Thymus (tissue), 11 donors: ENCODE measurements at regions not wholly inside any gene's neighbourhood (a gene's known extent, or its start where the extent isn't known, plus 50 kb on each side); places are given as distances from the start of the nearest gene placed in this dataset.

ENCODE experiments used
- DNase-seq, 9 donors: peaks; one replicate each; pipeline ENCODE4 v3.0.0-alpha.2; 2013; ENCODE audit warnings: low spot score in 9 of 9, low read depth in 6 of 9, missing footprints in 1 of 9
- H3K27ac ChIP-seq, 2 donors: one replicate each; pipeline ENCODE4 v1.5.1; 2013; ENCODE audit warnings: control low read depth in 1 of 2, low read depth in 1 of 2, low read length in 1 of 2, mild to moderate bottlenecking in 1 of 2, moderate library complexity in 1 of 2
- H3K27me3 ChIP-seq, 2 donors: one replicate each; pipeline ENCODE4 v1.5.1; 2013; ENCODE audit warnings: low read length in 1 of 2; ENCODE audit not compliant: control insufficient read depth in 2 of 2, insufficient read depth in 1 of 2
- H3K36me3 ChIP-seq, 2 donors: one replicate each; pipeline ENCODE4 v1.5.1; 2013; ENCODE audit warnings: low read length in 1 of 2, mild to moderate bottlenecking in 1 of 2, moderate library complexity in 1 of 2; ENCODE audit not compliant: control insufficient read depth in 2 of 2, insufficient read depth in 2 of 2
- H3K4me1 ChIP-seq, 2 donors: one replicate each; pipeline ENCODE4 v1.5.1; 2013; ENCODE audit warnings: low read length in 2 of 2; ENCODE audit not compliant: control insufficient read depth in 2 of 2, insufficient read depth in 2 of 2
- H3K4me3 ChIP-seq, 2 donors: one replicate each; pipeline ENCODE4 v1.5.1; 2013; ENCODE audit warnings: low read length in 2 of 2, control low read depth in 1 of 2, mild to moderate bottlenecking in 1 of 2
- H3K9me3 ChIP-seq, 2 donors: one replicate each; pipeline ENCODE4 v1.5.1; 2013; ENCODE audit warnings: low read length in 1 of 2, mild to moderate bottlenecking in 1 of 2; ENCODE audit not compliant: control insufficient read depth in 2 of 2, insufficient read depth in 1 of 2
- WGBS: extraction: QIAGEN DNeasy Blood & Tissue Kit; methylation state at CpG from one replicate; pipeline ENCODE4 v1.1.7; 2013; 5-methylcytosine and 5-hydroxymethylcytosine counted together
- donor health status: healthy.

DNA sequence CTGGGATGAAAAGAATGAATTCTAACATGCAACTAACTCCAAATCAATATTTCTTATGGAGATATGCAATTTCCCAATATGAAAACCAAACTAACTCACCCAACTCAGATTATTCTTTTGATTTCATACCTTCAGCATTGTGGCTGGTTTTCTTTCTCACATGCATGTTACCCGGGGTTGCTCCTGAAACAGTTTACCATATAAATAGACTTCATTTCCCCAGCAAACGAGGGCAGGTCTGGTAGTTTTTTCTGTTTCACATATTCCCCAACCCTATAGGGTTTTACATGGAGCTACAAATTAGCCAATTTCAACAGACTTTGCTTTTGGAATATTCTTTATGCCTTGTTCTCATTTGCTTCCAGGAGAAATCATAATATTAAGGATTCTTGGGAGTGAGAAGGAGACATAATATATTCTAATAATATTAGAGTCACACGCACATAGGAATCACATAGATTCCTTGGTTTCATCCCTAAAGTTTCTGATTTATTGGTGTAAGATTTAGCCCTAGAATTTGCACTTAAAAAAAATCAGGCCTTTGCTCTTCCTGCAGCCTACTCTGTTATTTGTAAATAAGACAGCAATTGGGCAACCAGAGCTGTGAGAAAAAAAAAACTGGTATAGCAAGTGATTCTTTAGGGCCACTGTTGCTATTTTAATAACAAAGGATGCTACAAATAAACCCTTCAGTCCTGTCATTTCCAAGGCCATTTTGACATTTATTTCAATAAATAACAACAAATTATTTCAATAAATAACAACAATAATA lies 60.3 kb upstream of the FAM20A start:
- Histone ChIP-seq H3K36me3 (no peaks in the 10 kb centered on the region), H3K4me1 (no peaks in the 10 kb centered on the region), H3K27me3 (no peaks in the 10 kb centered on the region), H3K9me3 (no peaks in the 10 kb centered on the region), H3K27ac (no peak overlapping the region), H3K4me3 (no peak overlapping the region)
- 87% methylated on average over 3 of the region's 3 CpGs for WGBS
- no peak for DNase-seq

DNA sequence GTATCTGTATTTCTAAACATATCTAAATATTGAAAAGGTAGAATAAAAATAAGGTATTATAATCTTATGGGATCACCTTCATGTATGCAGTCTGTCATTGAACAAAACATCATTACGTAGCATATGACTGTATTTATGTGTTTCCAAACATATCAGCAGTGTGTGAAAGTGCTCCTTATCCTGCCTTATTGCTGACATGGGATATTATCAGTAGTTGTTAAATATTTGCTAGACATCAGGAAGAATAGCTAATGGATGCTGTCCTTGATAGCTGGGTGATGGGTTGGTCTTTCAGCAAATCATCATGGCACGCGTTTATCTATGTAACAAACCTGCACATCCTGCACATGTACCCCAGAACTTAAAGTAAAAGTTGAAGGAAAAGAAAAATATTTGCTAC lies 59.1 kb upstream of the FAM20A start:
- Histone ChIP-seq H3K27me3 (no peaks in the 10 kb centered on the region), H3K4me3 (no peak overlapping the region), H3K36me3 (no peaks in the 10 kb centered on the region), H3K27ac (no peak overlapping the region), H3K4me1 (no peaks in the 10 kb centered on the region), H3K9me3 (no peaks in the 10 kb centered on the region)
- no peak for DNase-seq
- WGBS, result 80% methylated on average over 3 of the region's 3 CpGs

DNA sequence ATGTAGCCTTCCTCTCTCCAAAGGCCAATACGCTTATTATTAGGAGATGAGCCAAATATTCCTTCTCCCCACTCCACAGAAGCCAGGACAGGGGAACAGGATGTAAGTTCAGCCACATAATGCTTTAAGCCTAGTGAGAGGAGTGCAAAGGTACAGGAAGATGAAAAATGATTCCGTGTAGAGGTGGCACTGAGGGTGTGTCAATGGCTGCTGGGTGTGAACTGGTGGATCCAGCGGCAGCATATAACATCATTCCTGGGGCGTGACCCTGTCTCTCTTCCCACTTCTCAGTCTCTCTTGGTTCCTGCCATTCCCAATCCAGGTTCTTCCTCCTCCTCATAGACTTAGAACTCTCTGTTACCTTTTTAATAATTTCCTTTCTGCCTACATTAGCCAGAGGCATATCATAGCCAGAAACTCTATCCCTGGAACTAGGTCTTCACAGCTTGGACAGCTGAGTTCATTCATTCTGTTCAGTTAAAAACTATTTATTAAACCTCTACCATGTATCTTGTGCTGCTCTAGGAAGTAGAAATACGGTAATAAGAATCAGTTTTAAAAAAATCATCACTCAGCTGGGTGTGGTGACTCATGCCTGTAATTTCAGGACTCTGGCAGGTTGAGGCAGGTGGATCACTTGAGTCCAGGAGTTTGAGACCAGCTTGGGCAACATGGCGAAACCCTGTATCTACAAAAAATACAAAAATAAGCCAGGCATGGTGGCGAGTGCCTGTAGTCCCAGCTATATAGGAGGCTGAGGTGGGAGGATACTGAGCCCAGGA lies 58.0 kb upstream of the FAM20A start:
- no peak for DNase-seq
- Histone ChIP-seq H3K4me1 (no peaks in the 10 kb centered on the region), H3K4me3 (no peak overlapping the region), H3K27me3 (no peaks in the 10 kb centered on the region), H3K36me3 (no peaks in the 10 kb centered on the region), H3K9me3 (no peaks in the 10 kb centered on the region), H3K27ac (no peak overlapping the region)
- WGBS, result 92% methylated on average over 7 of the region's 7 CpGs

DNA sequence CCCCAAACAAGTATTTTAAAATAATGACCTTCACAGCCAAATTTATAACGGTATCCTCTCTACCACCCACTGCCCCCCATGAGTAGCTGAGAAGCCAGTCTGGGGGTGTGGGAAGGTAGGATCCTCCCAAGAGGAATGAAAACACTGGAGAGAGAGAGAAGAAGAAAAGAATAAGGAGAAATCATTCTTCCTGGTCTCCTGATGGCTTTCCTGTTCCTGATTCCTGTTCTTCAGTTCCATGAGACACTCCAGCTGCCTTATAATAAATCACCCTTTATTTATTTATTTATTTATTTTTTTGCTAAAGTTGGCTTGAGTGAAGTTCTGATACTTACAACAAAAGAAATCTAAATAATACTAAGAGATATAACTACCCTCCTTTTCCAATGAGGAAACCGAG lies 56.4 kb upstream of the FAM20A start:
- DNase-seq, result no peak
- no peaks in the 10 kb centered on the region for H3K36me3 ChIP-seq
- no peak overlapping the region for H3K4me3 ChIP-seq
- H3K4me1 ChIP-seq, result no peaks in the 10 kb centered on the region
- 93% methylated on average over 2 of the region's 2 CpGs for WGBS
- H3K27ac ChIP-seq, result no peak overlapping the region
- H3K27me3 ChIP-seq, result no peaks in the 10 kb centered on the region
- H3K9me3 ChIP-seq, result no peaks in the 10 kb centered on the region

DNA sequence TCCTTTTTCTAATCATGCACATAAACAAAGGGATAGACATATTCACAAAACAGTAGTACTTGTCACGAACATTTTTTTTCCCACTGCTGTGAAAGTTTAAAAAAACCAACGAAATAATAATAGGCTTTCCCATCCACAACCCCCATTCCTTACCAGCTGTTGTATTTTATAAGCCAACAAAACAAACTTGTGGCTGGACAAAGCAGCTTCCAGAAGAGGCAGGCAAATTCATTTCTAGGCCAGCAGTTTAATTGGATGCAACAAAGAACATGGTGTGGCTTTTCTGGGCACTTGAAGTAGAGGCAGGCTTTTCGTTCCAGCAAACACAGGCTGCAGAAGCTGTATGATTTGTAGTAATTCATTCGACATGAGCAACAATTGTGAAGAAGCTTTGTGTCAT lies 56.0 kb upstream of the FAM20A start:
- no peak for DNase-seq
- WGBS, result 90% methylated on average over 4 of the region's 4 CpGs
- H3K4me1 ChIP-seq, result no peaks in the 10 kb centered on the region
- no peaks in the 10 kb centered on the region for H3K36me3 ChIP-seq
- no peaks in the 10 kb centered on the region for H3K27me3 ChIP-seq
- H3K9me3 ChIP-seq, result no peaks in the 10 kb centered on the region
- H3K4me3 ChIP-seq, result no peak overlapping the region
- H3K27ac ChIP-seq, result no peak overlapping the region

DNA sequence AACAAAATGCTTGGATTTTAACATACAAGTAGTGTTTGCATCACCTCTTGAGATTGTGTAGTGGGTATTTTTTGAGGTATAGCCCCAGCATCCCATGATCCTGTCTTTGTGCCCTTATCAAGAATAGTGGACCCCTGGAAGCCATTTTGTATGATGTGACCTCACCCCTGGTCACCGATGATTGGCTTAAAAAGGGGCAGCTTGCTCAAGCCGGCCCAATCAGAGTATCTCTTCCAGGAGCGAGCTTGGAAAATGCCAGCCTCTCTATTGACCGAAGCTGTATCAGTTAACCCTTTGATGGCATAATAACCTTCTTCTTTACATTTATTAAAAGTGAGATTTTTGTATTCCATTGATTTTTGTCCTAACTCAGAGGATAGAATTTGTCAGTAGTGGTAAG lies 55.5 kb upstream of the FAM20A start:
- 70% methylated on average over 4 of the region's 4 CpGs for WGBS
- no peaks in the 10 kb centered on the region for H3K4me1 ChIP-seq
- no peaks in the 10 kb centered on the region for H3K27me3 ChIP-seq
- H3K4me3 ChIP-seq, result no peak overlapping the region
- H3K36me3 ChIP-seq, result no peaks in the 10 kb centered on the region
- no peak overlapping the region for H3K27ac ChIP-seq
- H3K9me3 ChIP-seq, result no peaks in the 10 kb centered on the region
- DNase-seq, result no peak
